Endodermal cell (in vitro differentiated cells): ENCODE measurements at regions not wholly inside any gene's neighbourhood (a gene's known extent, or its start where the extent isn't known, plus 50 kb on each side); places are given as distances from the start of the nearest gene placed in this dataset.

Source experiments
- DNase-seq: peaks from one replicate; pipeline ENCODE4 v3.0.0-alpha.2; 2017
- H3K27ac ChIP-seq: 2 replicates; pipeline ENCODE4 v1.5.1; 2013; ENCODE audit warnings: mild to moderate bottlenecking, low read depth, low read length, moderate library complexity
- H3K27me3 ChIP-seq: 2 replicates; pipeline ENCODE4 v1.6.1; 2013; ENCODE audit warnings: mild to moderate bottlenecking, low read length, moderate library complexity; ENCODE audit not compliant: insufficient read depth, control insufficient read depth, poor library complexity, severe bottlenecking
- H3K36me3 ChIP-seq: 2 replicates; pipeline ENCODE4 v1.7.0; 2013; ENCODE audit warnings: mild to moderate bottlenecking, low read length, moderate library complexity; ENCODE audit not compliant: control insufficient read depth, insufficient read depth
- H3K4me1 ChIP-seq: one replicate; pipeline ENCODE4 v1.7.0; 2013; ENCODE audit warnings: low read length; ENCODE audit not compliant: control insufficient read depth, insufficient read depth
- H3K4me3 ChIP-seq: 2 replicates; pipeline ENCODE4 v1.5.1; 2013; ENCODE audit warnings: mild to moderate bottlenecking, low read length, moderate library complexity
- H3K9ac ChIP-seq: 2 replicates; pipeline ENCODE4 v1.6.1; 2013; ENCODE audit warnings: mild to moderate bottlenecking, low read length, moderate library complexity; ENCODE audit not compliant: poor library complexity, severe bottlenecking; ENCODE audit errors: extremely low read depth
- H3K9me3 ChIP-seq: 2 replicates; pipeline ENCODE4 v1.6.1; 2013; ENCODE audit warnings: mild to moderate bottlenecking, low read length, moderate library complexity; ENCODE audit not compliant: control insufficient read depth
- H3K27ac Mint-ChIP-seq: 2 replicates; pipeline ENCODE4 v1.8.0; 2020; ENCODE audit warnings: mixed read lengths
- H3K27me3 Mint-ChIP-seq: 2 replicates; pipeline ENCODE4 v1.8.0; 2021; ENCODE audit warnings: mild to moderate bottlenecking, mixed read lengths; ENCODE audit not compliant: insufficient read depth
- H3K36me3 Mint-ChIP-seq: 2 replicates; pipeline ENCODE4 v1.8.0; 2020; ENCODE audit warnings: low read depth, mixed read lengths
- H3K4me1 Mint-ChIP-seq: 2 replicates; pipeline ENCODE4 v1.8.0; 2020; ENCODE audit warnings: mixed read lengths
- H3K4me3 Mint-ChIP-seq: 2 replicates; pipeline ENCODE4 v1.8.0; 2020; ENCODE audit warnings: mild to moderate bottlenecking, moderate library complexity, mixed read lengths
- H3K9me3 Mint-ChIP-seq: 2 replicates; pipeline ENCODE4 v1.8.0; 2020; ENCODE audit warnings: mild to moderate bottlenecking, mixed read lengths
- CTCF ChIP-seq: fragments of 200-600 bp; sonication (generic); conservative IDR thresholded peaks from 2 replicates; pipeline ENCODE4 v1.5.0; 2021; ENCODE audit warnings: antibody characterized with exemption, mild to moderate bottlenecking
- WGBS, 2 experiments: methylation state at CpG; one replicate each; pipeline versions ENCODE4 v1.1.5 to v1.1.7; 2013; ENCODE audit warnings: missing lambda C conversion rate in 2 of 2, mixed read lengths in 1 of 2; ENCODE audit not compliant: insufficient coverage in 1 of 2, insufficient read length in 1 of 2; 5-methylcytosine and 5-hydroxymethylcytosine counted together

DNA sequence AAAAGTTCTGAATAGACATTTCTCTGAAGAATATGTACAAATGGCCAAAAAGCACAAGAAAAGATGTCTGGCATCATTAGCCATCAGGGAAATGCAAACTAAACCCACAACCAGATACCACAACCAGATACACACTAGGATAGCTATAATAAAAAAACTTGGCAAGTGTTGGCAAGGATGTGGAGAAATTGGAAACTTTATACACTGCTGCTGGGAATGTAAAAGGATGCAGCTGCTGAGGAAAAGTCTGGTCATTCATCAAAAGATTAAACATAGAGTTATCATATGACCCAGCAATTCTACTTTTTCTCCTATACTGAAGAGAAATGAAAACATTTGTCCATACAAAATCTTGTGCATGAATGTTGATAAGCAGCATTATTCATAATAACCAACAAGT is 92.3 kb downstream of the UCHL1 start:
- Histone ChIP-seq H3K4me1 (peaks cover 4% of the 10 kb centered on the region), H3K27me3 (no peaks in the 10 kb centered on the region), H3K36me3 (no peaks in the 10 kb centered on the region), H3K27ac (no peak overlapping the region), H3K9me3 (peaks cover 8% of the 10 kb centered on the region), H3K4me3 (no peak overlapping the region), H3K9ac (no peak overlapping the region)
- H3K4me1 Mint-ChIP-seq = peaks cover 4% of the 10 kb centered on the region
- TF ChIP-seq CTCF = no peak
- peaks cover 39% of the 10 kb centered on the region for H3K27me3 Mint-ChIP-seq
- no peak overlapping the region for H3K4me3 Mint-ChIP-seq
- peaks cover 27% of the 10 kb centered on the region for H3K9me3 Mint-ChIP-seq
- H3K36me3 Mint-ChIP-seq = peaks cover 3% of the 10 kb centered on the region
- no peak for DNase-seq
- H3K27ac Mint-ChIP-seq = no peak overlapping the region

DNA sequence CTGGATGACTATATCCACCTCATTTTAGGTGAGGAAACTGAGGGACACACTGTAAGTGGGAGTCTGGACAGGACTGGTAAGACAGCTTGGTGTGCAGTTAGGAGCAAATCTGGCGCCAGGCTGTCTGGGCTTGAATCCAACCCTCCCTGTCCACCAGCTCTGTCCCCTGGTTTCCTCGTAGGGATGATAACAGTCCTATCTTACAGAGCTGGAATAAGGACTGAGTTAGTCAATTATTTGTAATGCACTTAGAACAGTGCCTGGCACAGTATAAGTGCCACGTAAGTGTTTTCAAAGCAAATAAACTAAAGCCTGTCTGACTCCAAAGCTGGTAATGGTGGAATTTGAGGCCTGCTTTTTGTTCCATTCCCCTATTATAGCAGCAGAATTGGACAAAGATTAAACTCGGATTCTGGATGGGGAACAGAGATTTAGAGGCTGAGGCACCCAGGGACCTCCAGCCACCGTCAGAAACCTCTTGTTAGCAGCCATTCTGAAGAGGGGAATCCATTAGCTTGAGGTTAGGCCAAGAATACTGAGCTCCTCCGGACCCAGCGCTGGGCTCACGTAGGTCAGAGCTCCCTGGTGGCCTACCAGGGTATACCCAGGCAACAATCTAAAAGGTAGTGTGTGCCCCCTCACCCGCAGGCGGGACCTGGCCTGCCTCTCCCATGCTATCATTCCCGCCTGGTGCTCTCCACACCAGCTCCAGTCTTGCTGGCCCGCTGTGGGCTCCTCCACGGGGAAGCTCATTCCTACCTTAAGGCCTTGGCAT is 102.1 kb downstream of the UCHL1 start:
- peak; percentile 88 for DNase-seq
- no peak overlapping the region for H3K27ac Mint-ChIP-seq
- peaks cover 73% of the 10 kb centered on the region for H3K27me3 Mint-ChIP-seq
- H3K4me1 Mint-ChIP-seq = peaks cover 40% of the 10 kb centered on the region
- peak overlapping the region; percentile 56 for H3K4me3 Mint-ChIP-seq
- peak; percentile 78 for TF ChIP-seq CTCF
- Histone ChIP-seq H3K27me3 (peaks cover 41% of the 10 kb centered on the region), H3K9ac (no peak overlapping the region), H3K27ac (no peak overlapping the region), H3K4me3 (no peak overlapping the region), H3K36me3 (no peaks in the 10 kb centered on the region), H3K4me1 (peaks cover 14% of the 10 kb centered on the region), H3K9me3 (no peaks in the 10 kb centered on the region)
- H3K9me3 Mint-ChIP-seq = peaks cover 10% of the 10 kb centered on the region
- WGBS, 2 experiments = 64 to 74% methylated on average over 10 to 13 of the region's 13 CpGs
- H3K36me3 Mint-ChIP-seq = no peaks in the 10 kb centered on the region

DNA sequence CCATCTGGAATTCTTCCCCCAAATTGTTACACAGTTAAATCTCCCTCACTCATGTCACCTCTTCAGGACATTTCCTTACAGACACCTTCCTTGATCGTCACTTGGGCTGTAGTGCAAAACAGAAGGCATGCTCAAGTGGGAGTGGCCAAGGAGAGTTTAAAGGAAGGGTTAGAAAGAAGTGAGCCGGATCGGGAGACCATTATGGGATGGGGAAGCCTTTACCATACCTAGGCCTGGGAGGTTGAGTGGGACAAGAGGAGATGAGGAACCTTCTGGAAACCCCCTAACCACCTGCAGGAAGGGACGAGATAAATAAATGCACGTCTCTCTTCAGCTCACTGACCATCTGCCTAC is 102.7 kb downstream of the UCHL1 start:
- no peak overlapping the region for H3K27ac Mint-ChIP-seq
- H3K36me3 ChIP-seq = no peaks in the 10 kb centered on the region
- no peak overlapping the region for H3K27ac ChIP-seq
- H3K4me3 ChIP-seq = no peak overlapping the region
- H3K4me1 Mint-ChIP-seq = peaks cover 40% of the 10 kb centered on the region
- TF ChIP-seq CTCF = no peak
- no peak overlapping the region for H3K9ac ChIP-seq
- H3K36me3 Mint-ChIP-seq = no peaks in the 10 kb centered on the region
- H3K27me3 ChIP-seq = peaks cover 47% of the 10 kb centered on the region
- peaks cover 77% of the 10 kb centered on the region for H3K27me3 Mint-ChIP-seq
- H3K9me3 ChIP-seq = no peaks in the 10 kb centered on the region
- peaks cover 14% of the 10 kb centered on the region for H3K4me1 ChIP-seq
- peak overlapping the region; percentile 56 for H3K4me3 Mint-ChIP-seq
- no peak for DNase-seq
- H3K9me3 Mint-ChIP-seq = peaks cover 4% of the 10 kb centered on the region
- 34 to 69% methylated on average over 4 to 5 of the region's 5 CpGs for WGBS, 2 experiments
